GM06990 (cell line): ENCODE measurements at regions not wholly inside any gene's neighbourhood (a gene's known extent, or its start where the extent isn't known, plus 50 kb on each side); places are given as distances from the start of the nearest gene placed in this dataset.

Experiments
- DNase-seq: peaks from one replicate; pipeline ENCODE4 v3.0.0-alpha.2; 2011; ENCODE audit not compliant: insufficient read length; ENCODE audit errors: extremely low read depth
- H3K27me3 ChIP-seq: replicated peaks from 2 replicates; pipeline ENCODE4 v1.6.0; 2011; ENCODE audit warnings: low read length; ENCODE audit not compliant: control insufficient read depth, insufficient read depth
- H3K36me3 ChIP-seq: 2 replicates; pipeline ENCODE4 v1.5.1; 2011; ENCODE audit warnings: low read length; ENCODE audit not compliant: control insufficient read depth, insufficient read depth
- H3K4me3 ChIP-seq: replicated peaks from 2 replicates; pipeline ENCODE4 v1.5.1; 2011; ENCODE audit warnings: low read depth, mild to moderate bottlenecking, control low read depth, low read length
- CTCF ChIP-seq: IDR thresholded peaks from 2 replicates; pipeline ENCODE4 v1.5.1; 2011; ENCODE audit warnings: low read length, control low read depth, mild to moderate bottlenecking, inconsistent platforms; ENCODE audit not compliant: insufficient read depth, poor library complexity, severe bottlenecking

DNA sequence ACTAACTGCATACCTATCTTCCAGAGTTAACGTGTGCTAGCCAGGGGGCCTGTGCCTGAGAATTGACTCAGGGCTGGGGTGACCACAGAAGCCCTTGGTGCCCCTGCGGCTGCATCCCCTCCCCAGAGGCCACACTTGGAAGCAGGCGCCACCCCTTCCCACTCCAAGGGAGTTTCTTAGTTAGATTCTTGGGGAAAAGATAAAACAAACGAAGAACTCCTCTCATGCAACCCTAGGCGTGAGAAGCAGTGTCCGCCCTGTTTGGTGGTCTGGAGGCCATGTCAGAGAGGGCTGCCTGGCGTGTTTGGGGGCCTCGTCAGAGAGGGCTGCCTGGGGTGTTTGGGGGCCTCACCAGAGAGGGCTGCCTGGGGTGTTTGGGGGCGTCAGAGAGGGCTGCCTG is 50.3 kb upstream of the HGFAC start:
- Histone ChIP-seq H3K36me3 (no peaks in the 10 kb centered on the region), H3K27me3 (no peaks in the 10 kb centered on the region), H3K4me3 (no peak overlapping the region)
- no peak for TF ChIP-seq CTCF
- no peak for DNase-seq
